GM23338 (cell line): ENCODE measurements at regions not wholly inside any gene's neighbourhood (a gene's known extent, or its start where the extent isn't known, plus 50 kb on each side); places are given as distances from the start of the nearest gene placed in this dataset.
"Not testable (repeated sequence)": the region's sequence is repeated elsewhere in the genome, so short reads cannot be mapped to it uniquely, and the experiment has no call there.

ENCODE experiments used
- ATAC-seq: fragments of 200-7000 bp; cut with Tn5 transposase; 3 replicates; pipeline ENCODE4 v1.9.1; 2020
- DNase-seq: peaks from one replicate; pipeline ENCODE4 v3.0.0-alpha.2; 2015; ENCODE audit warnings: low spot score
- H2AFZ ChIP-seq: fragments of 200-600 bp; sonication (generic); 2 replicates; pipeline ENCODE4 v1.8.0; 2016; ENCODE audit warnings: antibody characterized with exemption, mild to moderate bottlenecking, moderate library complexity
- H3F3A ChIP-seq: fragments of 200-600 bp; sonication (generic); replicated peaks from 2 replicates; pipeline ENCODE4 v1.8.0; 2017; ENCODE audit warnings: antibody characterized with exemption, mixed run types, low read depth
- H3K27ac ChIP-seq: fragments of 200-600 bp; sonication (generic); 2 replicates; pipeline ENCODE4 v1.6.1; 2016; ENCODE audit warnings: low read depth
- H3K27me3 ChIP-seq: fragments of 200-600 bp; sonication (generic); 2 replicates; pipeline ENCODE4 v1.8.0; 2016; ENCODE audit warnings: mild to moderate bottlenecking, mixed run types, moderate library complexity; ENCODE audit not compliant: insufficient read depth
- H3K36me3 ChIP-seq: fragments of 200-600 bp; sonication (generic); 2 replicates; pipeline ENCODE4 v1.8.0; 2016; ENCODE audit warnings: mild to moderate bottlenecking; ENCODE audit not compliant: insufficient read depth
- H3K4me1 ChIP-seq: fragments of 200-600 bp; sonication (generic); 2 replicates; pipeline ENCODE4 v1.8.0; 2016; ENCODE audit warnings: mild to moderate bottlenecking, moderate library complexity; ENCODE audit not compliant: insufficient read depth
- H3K4me2 ChIP-seq: fragments of 200-600 bp; sonication (generic); 2 replicates; pipeline ENCODE4 v1.7.1; 2017; ENCODE audit warnings: mixed run types
- H3K4me3 ChIP-seq: fragments of 200-600 bp; sonication (generic); 2 replicates; pipeline ENCODE4 v1.6.1; 2016; ENCODE audit warnings: mixed run types
- H3K79me2 ChIP-seq: fragments of 200-600 bp; sonication (generic); replicated peaks from 2 replicates; pipeline ENCODE4 v1.8.0; 2017; ENCODE audit warnings: mild to moderate bottlenecking; ENCODE audit not compliant: insufficient read depth
- H3K9me2 ChIP-seq: fragments of 200-600 bp; sonication (generic); 2 replicates; pipeline ENCODE4 v1.8.0; 2017; ENCODE audit not compliant: insufficient read depth
- H4K20me1 ChIP-seq: fragments of 200-600 bp; sonication (generic); replicated peaks from 2 replicates; pipeline ENCODE4 v1.8.0; 2017; ENCODE audit warnings: mild to moderate bottlenecking; ENCODE audit not compliant: insufficient read depth
- H3K27ac Mint-ChIP-seq: 2 replicates; pipeline ENCODE4 v1.8.0; 2020; ENCODE audit warnings: inconsistent platforms, mild to moderate bottlenecking, moderate library complexity, mixed read lengths
- H3K27me3 Mint-ChIP-seq: 3 replicates; pipeline ENCODE4 v1.8.0; 2022; ENCODE audit warnings: low read depth, mild to moderate bottlenecking, moderate library complexity, mixed read lengths, inconsistent platforms; ENCODE audit not compliant: insufficient read depth, poor library complexity
- H3K36me3 Mint-ChIP-seq: 3 replicates; pipeline ENCODE4 v1.8.0; 2021; ENCODE audit warnings: low read depth, mild to moderate bottlenecking, inconsistent platforms, moderate library complexity, mixed read lengths
- H3K4me1 Mint-ChIP-seq: 3 replicates; pipeline ENCODE4 v1.8.0; 2020; ENCODE audit warnings: mild to moderate bottlenecking, inconsistent platforms, mixed read lengths
- H3K4me3 Mint-ChIP-seq: 3 replicates; pipeline ENCODE4 v1.8.0; 2021; ENCODE audit warnings: moderate library complexity, mild to moderate bottlenecking, inconsistent platforms, mixed read lengths
- H3K9me3 Mint-ChIP-seq: 3 replicates; pipeline ENCODE4 v1.8.0; 2020; ENCODE audit warnings: moderate library complexity, mild to moderate bottlenecking, inconsistent platforms, mixed read lengths

DNA sequence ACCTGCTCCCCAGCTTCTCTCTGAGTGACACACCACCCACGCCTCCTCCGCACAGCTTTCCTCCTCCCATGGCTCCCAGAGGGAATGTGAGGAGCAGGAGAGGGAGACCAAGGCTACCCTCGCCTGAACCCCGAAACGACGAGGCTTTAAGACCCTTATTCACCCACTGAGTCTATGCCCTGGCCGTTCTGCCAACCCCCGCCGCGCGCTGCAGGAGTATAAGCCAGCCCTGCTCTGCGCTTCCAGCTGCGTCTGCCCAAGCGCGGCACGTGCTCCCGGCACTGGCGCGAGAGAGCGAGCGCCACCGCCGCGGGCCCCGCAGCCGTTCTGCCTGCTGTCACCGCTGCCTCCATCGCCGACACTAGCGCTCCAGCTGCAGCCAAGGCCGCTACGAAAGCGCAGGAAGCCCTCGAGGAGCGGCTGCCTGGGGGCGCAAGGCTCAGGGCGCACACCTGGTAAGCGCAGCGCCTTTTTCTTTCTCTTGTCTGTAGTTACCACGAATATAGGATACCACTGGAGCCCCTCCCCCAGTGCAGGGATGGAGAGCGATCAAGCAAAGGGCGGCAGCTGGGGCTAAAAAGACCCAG, 350.0 kb upstream of the FOLH1 start:
- Histone ChIP-seq H3K4me2 (peak overlapping the region; percentile 68; the same call in 1 of the 2 replicates), H3K4me3 (peak overlapping the region; percentile 45), H3K27me3 (peaks cover 71% of the 10 kb centered on the region)
- H3K79me2 ChIP-seq, H3K27me3 Mint-ChIP-seq, H3K36me3 ChIP-seq, H3K4me1 ChIP-seq, H3K9me2 ChIP-seq, H3K4me3 Mint-ChIP-seq, H2AFZ ChIP-seq, H4K20me1 ChIP-seq, H3K27ac Mint-ChIP-seq, H3K4me1 Mint-ChIP-seq, H3K27ac ChIP-seq, H3F3A ChIP-seq: not testable (repeated sequence)
- DNase-seq (peak; percentile 48), ATAC-seq (peak; percentile 87)
- Mint-ChIP-seq H3K36me3 (peaks cover 14% of the 10 kb centered on the region; the same call in 2 of the 3 replicates), H3K9me3 (peaks cover 84% of the 10 kb centered on the region)

DNA sequence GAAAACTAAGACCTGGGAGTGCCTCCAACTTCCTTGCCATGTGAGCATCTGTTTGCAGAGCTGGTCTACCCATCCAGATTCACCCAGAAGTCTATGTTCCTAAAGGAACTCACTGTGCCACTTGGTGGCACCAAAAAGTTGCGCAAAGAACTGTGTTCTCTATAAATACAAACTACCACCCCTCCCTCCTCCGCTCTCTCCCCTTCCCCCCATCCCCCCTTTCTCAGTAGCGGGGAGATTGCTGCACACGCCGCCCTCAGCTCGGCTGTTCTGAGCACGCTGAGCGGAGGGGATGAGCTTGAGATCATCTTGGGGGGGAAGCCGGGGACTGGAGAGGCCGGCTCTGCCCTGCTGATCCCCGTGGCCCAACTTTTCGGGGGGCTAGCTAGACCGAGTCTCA, 352.2 kb upstream of the FOLH1 start:
- not testable (repeated sequence) for H4K20me1 ChIP-seq, H3K4me1 Mint-ChIP-seq, H3K4me3 ChIP-seq, H2AFZ ChIP-seq, H3K27ac ChIP-seq, H3F3A ChIP-seq, H3K4me3 Mint-ChIP-seq, H3K4me2 ChIP-seq, H3K79me2 ChIP-seq, ATAC-seq, H3K4me1 ChIP-seq, H3K9me2 ChIP-seq, H3K27ac Mint-ChIP-seq, H3K36me3 ChIP-seq, H3K27me3 Mint-ChIP-seq
- Mint-ChIP-seq H3K36me3 (peaks cover 14% of the 10 kb centered on the region; the same call in 2 of the 3 replicates), H3K9me3 (peaks cover 72% of the 10 kb centered on the region)
- DNase-seq, result peak; percentile 0
- H3K27me3 ChIP-seq, result peaks cover 66% of the 10 kb centered on the region

DNA sequence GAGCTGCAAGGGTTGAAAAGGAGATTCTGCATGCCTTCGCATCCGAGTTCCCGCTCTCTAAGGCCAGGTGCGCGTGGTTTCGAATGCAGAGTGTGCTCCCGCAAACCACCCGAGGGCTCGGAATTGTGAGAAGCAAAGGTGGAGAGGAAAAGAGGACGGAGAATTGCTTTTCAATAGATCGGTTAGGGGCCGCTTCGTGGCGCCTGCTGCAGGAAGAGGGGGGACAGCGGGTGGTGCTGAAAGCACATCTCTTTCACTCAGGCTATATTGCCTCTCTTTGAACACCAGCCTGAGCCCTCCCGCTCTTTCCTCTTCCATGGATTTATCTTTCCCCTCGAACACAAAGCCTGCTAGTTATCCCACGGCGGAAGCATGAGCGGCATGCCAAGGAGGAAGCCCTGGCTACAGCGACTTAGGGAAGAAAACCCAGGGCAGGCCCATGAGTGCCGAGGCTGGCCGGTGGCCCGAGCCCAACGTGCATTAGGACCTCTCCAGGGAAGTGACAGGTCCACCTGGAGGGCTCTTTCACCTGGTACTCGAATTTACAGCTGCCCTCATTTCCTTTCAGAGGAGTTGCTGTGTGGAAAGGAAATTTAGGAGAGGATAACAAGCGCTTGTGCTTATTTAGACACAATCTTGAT, 353.0 kb upstream of the FOLH1 start:
- H4K20me1 ChIP-seq, H3K79me2 ChIP-seq, H3K4me3 ChIP-seq, H3K27ac ChIP-seq, H3F3A ChIP-seq, H3K4me1 ChIP-seq, H3K36me3 ChIP-seq, H3K4me2 ChIP-seq, H3K4me1 Mint-ChIP-seq, H3K4me3 Mint-ChIP-seq, H2AFZ ChIP-seq, H3K27ac Mint-ChIP-seq, H3K27me3 Mint-ChIP-seq, H3K9me2 ChIP-seq: not testable (repeated sequence)
- peak; percentile 13 for DNase-seq
- H3K9me3 Mint-ChIP-seq, result peaks cover 74% of the 10 kb centered on the region
- peaks cover 60% of the 10 kb centered on the region for H3K27me3 ChIP-seq
- peak; percentile 64 for ATAC-seq
- peaks cover 14% of the 10 kb centered on the region; the same call in 2 of the 3 replicates for H3K36me3 Mint-ChIP-seq

DNA sequence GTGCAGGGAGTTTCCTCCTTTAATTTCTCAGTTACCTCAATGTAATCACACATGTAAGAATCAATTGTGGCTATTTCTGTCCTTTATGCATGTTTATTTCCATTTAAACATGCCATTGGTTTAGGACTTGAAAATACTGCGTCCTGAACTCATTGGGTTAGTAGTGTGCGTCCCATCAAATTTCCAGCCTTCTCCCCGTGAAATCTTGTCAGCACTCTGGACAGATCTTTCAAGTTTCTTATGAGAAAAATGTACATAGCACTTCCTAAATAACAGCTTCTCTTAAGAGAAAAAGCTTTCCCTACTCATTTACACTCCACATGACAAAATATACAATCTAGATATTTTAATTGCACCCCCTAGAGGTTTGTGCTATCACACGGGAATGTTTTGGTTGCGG, 353.9 kb upstream of the FOLH1 start:
- ATAC-seq, H3K4me3 Mint-ChIP-seq, H3K36me3 ChIP-seq, H3K4me3 ChIP-seq, H3K9me2 ChIP-seq, H3F3A ChIP-seq, DNase-seq, H3K4me1 Mint-ChIP-seq, H3K27me3 Mint-ChIP-seq, H2AFZ ChIP-seq, H3K79me2 ChIP-seq, H3K27ac ChIP-seq, H3K4me2 ChIP-seq, H4K20me1 ChIP-seq, H3K27ac Mint-ChIP-seq, H3K4me1 ChIP-seq: not testable (repeated sequence)
- H3K36me3 Mint-ChIP-seq, result peaks cover 11% of the 10 kb centered on the region; the same call in 2 of the 3 replicates
- peaks cover 73% of the 10 kb centered on the region for H3K9me3 Mint-ChIP-seq
- H3K27me3 ChIP-seq, result peaks cover 51% of the 10 kb centered on the region

DNA sequence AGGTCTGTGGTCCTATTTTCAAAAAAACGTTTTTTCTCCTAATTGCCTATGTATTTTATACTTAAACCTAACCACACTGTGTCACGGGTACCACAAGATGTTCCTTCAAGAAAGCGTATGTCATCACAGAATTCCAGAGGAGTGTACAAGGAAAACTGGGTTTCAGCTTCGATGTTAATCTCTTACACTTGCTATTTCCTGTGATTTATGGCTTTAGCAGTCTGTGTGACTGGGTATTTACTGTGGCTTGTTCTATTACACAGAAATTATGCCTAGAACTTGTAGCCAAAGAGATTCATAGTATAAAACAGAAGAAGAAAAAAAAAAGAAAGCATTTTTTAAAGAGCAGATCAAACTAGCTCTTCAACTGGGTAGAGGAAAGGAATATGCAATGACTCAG, 371.1 kb upstream of the FOLH1 start:
- not testable (repeated sequence) for H3K27me3 Mint-ChIP-seq, H3K4me3 Mint-ChIP-seq, H4K20me1 ChIP-seq, H3K27ac ChIP-seq, H3K4me1 ChIP-seq, H3K4me2 ChIP-seq, H3K27ac Mint-ChIP-seq, H3K4me3 ChIP-seq, H3K36me3 ChIP-seq, ATAC-seq, H3K36me3 Mint-ChIP-seq, H3K9me2 ChIP-seq, H3K27me3 ChIP-seq, H3F3A ChIP-seq, H3K4me1 Mint-ChIP-seq, H2AFZ ChIP-seq, H3K79me2 ChIP-seq, DNase-seq
- peaks cover 91% of the 10 kb centered on the region for H3K9me3 Mint-ChIP-seq

DNA sequence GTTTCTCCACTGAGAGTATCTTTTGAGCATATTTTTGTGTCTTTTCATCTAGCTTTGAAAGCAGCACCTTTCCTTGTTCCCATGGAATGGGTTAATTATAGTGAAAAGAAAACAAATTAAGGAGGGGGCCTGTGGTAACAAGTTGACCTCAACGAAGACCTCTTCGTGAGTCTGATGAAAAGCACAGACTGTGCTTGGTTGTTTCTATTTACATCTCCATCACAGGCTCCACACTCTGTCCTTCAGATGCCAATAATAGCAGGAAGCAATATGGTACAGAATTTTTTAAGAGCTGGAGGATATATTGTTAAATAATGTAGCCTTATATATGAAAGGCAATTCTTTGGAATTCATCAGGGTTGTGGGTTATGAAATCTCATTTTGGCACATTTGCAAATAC, 366.7 kb upstream of the OR4C13 start:
- peaks cover 74% of the 10 kb centered on the region for H3K9me3 Mint-ChIP-seq
- not testable (repeated sequence) for H2AFZ ChIP-seq, H4K20me1 ChIP-seq, H3K4me2 ChIP-seq, H3F3A ChIP-seq, H3K27ac ChIP-seq, H3K4me3 Mint-ChIP-seq, H3K79me2 ChIP-seq, H3K9me2 ChIP-seq, H3K36me3 Mint-ChIP-seq, DNase-seq, H3K27me3 ChIP-seq, H3K36me3 ChIP-seq, H3K4me3 ChIP-seq, H3K4me1 ChIP-seq, H3K27ac Mint-ChIP-seq, H3K4me1 Mint-ChIP-seq, ATAC-seq, H3K27me3 Mint-ChIP-seq
